Heart left ventricle (tissue), 16 donors: ENCODE measurements at regions not wholly inside any gene's neighbourhood (a gene's known extent, or its start where the extent isn't known, plus 50 kb on each side); places are given as distances from the start of the nearest gene placed in this dataset.
A peak's percentile ranks its signal among the peaks of the same experiment; 100 is the strongest.

Experiments used
- ATAC-seq, 4 donors: fragments of 200-7000 bp; cut with Tn5 transposase; one replicate each; pipeline ENCODE4 v1.9.1; 2020 to 2022; ENCODE audit warnings: moderate library complexity in 4 of 4, mild to moderate bottlenecking in 3 of 4, moderate number of reproducible peaks in 1 of 4
- DNase-seq, 5 donors: peaks; one replicate each; pipeline ENCODE4 v3.0.0-alpha.2; 2020
- H3K27ac ChIP-seq, 12 donors: fragments of 200-600 bp; sonication (generic) in 4 of 12; one replicate each; pipeline versions ENCODE4 v1.5.0 to v1.8.0; 2016 to 2022; ENCODE audit warnings: mild to moderate bottlenecking in 2 of 12
- H3K27me3 ChIP-seq, 9 donors: fragments of 200-600 bp; sonication (generic) in 2 of 9; one replicate each; pipeline versions ENCODE4 v1.5.1 to v1.8.0; 2016 to 2022; ENCODE audit warnings: mild to moderate bottlenecking in 3 of 9
- H3K36me3 ChIP-seq, 9 donors: fragments of 200-600 bp; sonication (generic) in 2 of 9; one replicate each; pipeline versions ENCODE4 v1.5.0 to v1.8.0; 2018 to 2022; ENCODE audit warnings: mild to moderate bottlenecking in 2 of 9
- H3K4me1 ChIP-seq, 12 donors: fragments of 200-600 bp; sonication (generic) in 4 of 12; one replicate each; pipeline versions ENCODE4 v1.5.0 to v1.8.0; 2016 to 2022; ENCODE audit warnings: mild to moderate bottlenecking in 3 of 12
- H3K4me3 ChIP-seq, 12 donors: fragments of 200-600 bp; sonication (generic) in 4 of 12; one replicate each; pipeline versions ENCODE4 v1.5.0 to v1.8.0; 2017 to 2022; ENCODE audit warnings: mild to moderate bottlenecking in 9 of 12, moderate library complexity in 4 of 12
- H3K9me3 ChIP-seq, 12 donors: fragments of 200-600 bp; sonication (generic) in 4 of 12; one replicate each; pipeline versions ENCODE4 v1.5.0 to v1.8.0; 2016 to 2022; ENCODE audit warnings: mild to moderate bottlenecking in 1 of 12
- CTCF ChIP-seq, 12 donors: fragments of 200-600 bp; sonication (generic) in 4 of 12; IDR thresholded peaks; one replicate each; pipeline versions ENCODE4 v1.5.0 to v1.8.0; 2018 to 2022; ENCODE audit warnings: antibody characterized with exemption in 12 of 12, mild to moderate bottlenecking in 5 of 12
- POLR2A ChIP-seq, 2 donors: fragments of 450-650 bp; IDR thresholded peaks; one replicate each; pipeline ENCODE4 v1.6.1; 2017; ENCODE audit warnings: antibody characterized with exemption in 2 of 2, mild to moderate bottlenecking in 2 of 2, moderate library complexity in 2 of 2
- WGBS, 4 donors: extraction: QIAGEN DNeasy Blood & Tissue Kit in 2 of 4; methylation state at CpG; one replicate each; pipeline versions ENCODE4 v1.1.5 to v1.1.7; 2013 to 2018; 5-methylcytosine and 5-hydroxymethylcytosine counted together
- intact Hi-C, 10 donors: fragments of 100-400 bp; cut with DNase I; formaldehyde crosslinking; loops; one replicate each; pipeline versions ENCODE4 v1.11.1 to v1.14.2; 2022
- donor health status: ischemic (EF 13 %, LVEDD 7.1; RV severe dilation, severe dysfunction).
- donor health status: healthy with polysubstance abuse.
- donor health status: DM: no; HTN: yes; CAD: no.
- donor health status: DM: no; HTN: no; CAD: no.
- donor health status: ischemic (EF 25% LVEDD 6.9; RV normal size, moderate dysfunction).
- donor health status: ischemic (EF 25% LVEDD 5.7; RV mildly dilated, moderate dysfunction).
- donor health status: healthy.
- donor health status: DM: yes; HTN: yes; CAD: no.
- donor health status: ischemic (EF 35%, LVEDD 5.7; RV mildly dilated, moderate dysfunction).
- donor health status: nonischemic (EF 11% LVEDD 7.7; RV severe dilation, severe dysfunction).
- donor health status: DM: yes; HTN: yes; CAD: no.
- donor health status: PGD.
- donor health status: ischemic (EF 29% LVEDD 5.4; RV normal size, mild dysfunction).
- donor health status: nonischemic (EF 23%, LVEDD 6.1; RV moderate dilation, normal function).

- no peaks in the 10 kb centered on the region for H3K36me3 ChIP-seq
- H3K27me3 ChIP-seq = no peaks in the 10 kb centered on the region
- peak overlapping the region in 1 of 12 donors; percentile 12 for H3K27ac ChIP-seq
- no peak for ATAC-seq
- intact Hi-C loops = no loop called here
- H3K4me3 ChIP-seq = no peak overlapping the region
- peaks cover 0 to 39% (median under 1%) of the 10 kb centered on the region in 12 donors for H3K4me1 ChIP-seq
- H3K9me3 ChIP-seq = no peaks in the 10 kb centered on the region
- TF ChIP-seq POLR2A (IDR thresholded peaks at IDR 0.05) (no peak), CTCF (IDR thresholded peaks at IDR 0.05) (no peak)
- no peak for DNase-seq
Measured at GRCh38 chr13:80442609-80443008, 101.7 kb upstream of the SPRY2 start.

DNA sequence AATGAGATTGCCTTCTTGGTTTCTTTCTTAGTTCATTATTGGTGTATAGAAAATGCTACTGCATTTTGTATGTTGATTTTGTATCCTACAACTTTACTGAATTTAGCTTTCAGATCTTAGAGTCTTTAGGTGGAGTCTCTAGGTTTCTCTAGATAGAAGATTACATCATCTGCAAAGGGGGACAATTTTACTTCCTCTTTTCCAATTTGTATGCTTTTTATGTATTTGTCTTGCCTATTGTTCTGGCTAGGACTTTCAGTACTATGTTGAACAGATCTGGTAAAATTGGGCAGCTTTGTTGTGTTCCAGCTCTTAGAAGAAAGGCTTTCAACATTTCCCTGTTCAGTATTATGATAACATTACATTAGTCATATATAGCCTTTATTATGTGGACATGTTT is 101.0 kb upstream of the SPRY2 start:
- Histone ChIP-seq H3K27me3 (no peaks in the 10 kb centered on the region), H3K27ac (peak overlapping the region in 1 of 12 donors; percentile 12), H3K9me3 (no peaks in the 10 kb centered on the region), H3K36me3 (no peaks in the 10 kb centered on the region), H3K4me3 (no peak overlapping the region), H3K4me1 (peaks cover 0 to 46% (median 4%) of the 10 kb centered on the region in 12 donors)
- DNase-seq (no peak), ATAC-seq (peak in 1 of 4 donors; percentile 28)
- TF ChIP-seq POLR2A (IDR thresholded peaks at IDR 0.05) (no peak), CTCF (IDR thresholded peaks at IDR 0.05) (no peak)
- intact Hi-C loops = no loop called here

GRCh38 chr13:80438521-80438920 is 97.6 kb upstream of the SPRY2 start:
- no peaks in the 10 kb centered on the region for H3K36me3 ChIP-seq
- intact Hi-C loops = no loop called here
- DNase-seq (no peak), ATAC-seq (no peak)
- H3K27ac ChIP-seq = peak overlapping the region in 8 of 12 donors; percentile 4 to 85 (median 68)
- no peaks in the 10 kb centered on the region for H3K27me3 ChIP-seq
- TF ChIP-seq POLR2A (IDR thresholded peaks at IDR 0.05) (no peak), CTCF (IDR thresholded peaks at IDR 0.05) (no peak)
- WGBS, 4 donors = 93 to 99% (median 96%) methylated on average over 3 of the region's 3 CpGs
- H3K4me3 ChIP-seq = no peak overlapping the region
- H3K9me3 ChIP-seq = no peaks in the 10 kb centered on the region
- peaks cover 0 to 38% (median 7%) of the 10 kb centered on the region in 12 donors for H3K4me1 ChIP-seq

DNA sequence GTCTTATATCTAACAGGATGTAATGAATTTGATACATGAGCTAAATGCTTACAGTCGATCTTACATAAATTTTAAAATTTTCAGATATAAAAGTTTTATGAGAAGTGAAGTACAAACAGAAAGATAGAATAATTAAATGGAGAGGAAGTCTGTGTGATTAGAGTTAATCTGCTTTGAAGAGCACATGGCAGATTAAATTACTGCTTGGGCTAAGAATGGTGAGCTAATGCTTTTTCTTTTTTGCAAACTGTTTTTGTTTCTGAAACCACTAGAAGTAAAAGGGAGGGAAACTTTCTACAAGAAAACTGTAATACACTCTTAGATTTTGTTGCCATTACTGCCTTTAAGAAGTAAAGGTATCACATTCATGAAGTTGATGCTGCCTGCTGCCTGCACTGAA is 96.3 kb upstream of the SPRY2 start:
- intact Hi-C loops = loop anchor here in 1 of 10 donors (2.0 kb wide), 1 partner anchor 28 kb away; no protein-coding TSS in a partner anchor

More for the DNA sequence above, 96.3 kb upstream of the SPRY2 start:
- Histone ChIP-seq H3K4me1 (peaks cover 0 to 27% (median 7%) of the 10 kb centered on the region in 12 donors), H3K36me3 (no peaks in the 10 kb centered on the region), H3K27ac (peak overlapping the region; percentile 14 to 85 (median 49)), H3K27me3 (no peaks in the 10 kb centered on the region), H3K4me3 (no peak overlapping the region), H3K9me3 (no peaks in the 10 kb centered on the region)
- WGBS, 4 donors = 55 to 80% (median 69%) methylated on average over 1 of the region's 1 CpG
- DNase-seq (no peak), ATAC-seq (peak in 1 of 4 donors; percentile 16)
- TF ChIP-seq POLR2A (IDR thresholded peaks at IDR 0.05) = no peak
- TF ChIP-seq CTCF (IDR thresholded peaks at IDR 0.05) = no peak
